ENCODE measurements at regions not wholly inside any gene's neighbourhood (a gene's known extent, or its start where the extent isn't known, plus 50 kb on each side); places are given as distances from the start of the nearest gene placed in this dataset.
"Not testable (repeated sequence)": the region's sequence is repeated elsewhere in the genome, so short reads cannot be mapped to it uniquely, and the experiment has no call there.

DNA sequence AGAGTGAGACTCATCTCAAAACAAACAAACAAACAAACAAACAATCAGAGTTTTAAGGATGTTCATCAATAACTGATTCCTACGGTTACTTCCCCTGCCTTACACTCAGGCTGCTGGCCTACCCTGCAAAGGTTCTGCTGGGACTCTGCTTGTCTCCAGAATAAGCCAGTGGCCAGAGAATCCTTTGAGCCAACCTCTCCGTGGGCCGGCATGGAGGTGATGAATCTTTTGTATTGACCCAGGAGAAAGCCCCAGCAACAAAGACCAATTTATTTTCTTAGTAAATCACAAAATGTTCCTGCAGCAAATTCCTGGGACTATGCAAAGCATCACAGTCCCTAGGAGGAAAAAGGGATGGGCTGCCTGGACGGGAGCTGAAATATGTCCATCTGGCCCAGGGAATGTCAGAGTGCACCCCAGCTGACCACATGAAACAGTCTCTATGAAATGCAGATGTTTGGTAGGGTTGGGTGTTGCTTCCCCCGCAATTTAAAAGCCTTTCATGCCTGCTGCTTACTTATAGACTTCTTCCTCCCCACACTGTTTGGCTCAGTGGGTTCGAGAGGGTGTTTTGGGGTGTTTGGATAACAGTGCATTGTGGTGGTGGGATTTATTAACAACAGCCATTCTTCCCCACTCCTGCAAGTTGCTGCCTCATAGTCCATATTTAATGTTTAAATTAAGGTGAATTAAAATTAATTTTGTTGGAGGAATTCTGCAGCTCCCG is 185.9 kb upstream of the IRF2BP2 start:
- DNase-seq (ENCODE audit: low read depth), result not testable (repeated sequence)

DNA sequence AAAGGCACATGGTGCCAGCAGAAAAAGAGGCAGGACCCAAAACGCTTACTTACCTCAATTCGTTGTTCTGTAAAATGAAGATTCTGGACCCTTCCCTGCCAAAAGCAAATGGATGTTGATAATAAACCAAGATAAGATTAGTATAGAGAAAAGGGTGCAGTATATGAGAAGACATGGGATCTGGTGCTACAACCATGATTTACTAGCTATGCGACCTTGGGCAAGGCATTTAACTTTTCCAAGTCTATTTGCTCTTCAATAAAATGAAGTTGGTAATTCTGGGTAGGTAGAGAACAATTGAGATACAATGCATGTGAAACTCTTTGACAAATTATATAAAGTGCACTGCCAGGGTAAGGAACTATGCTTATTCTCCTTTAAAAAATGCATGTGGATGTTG is 185.0 kb upstream of the IRF2BP2 start:
- not testable (repeated sequence) for DNase-seq (ENCODE audit: low read depth)

DNA sequence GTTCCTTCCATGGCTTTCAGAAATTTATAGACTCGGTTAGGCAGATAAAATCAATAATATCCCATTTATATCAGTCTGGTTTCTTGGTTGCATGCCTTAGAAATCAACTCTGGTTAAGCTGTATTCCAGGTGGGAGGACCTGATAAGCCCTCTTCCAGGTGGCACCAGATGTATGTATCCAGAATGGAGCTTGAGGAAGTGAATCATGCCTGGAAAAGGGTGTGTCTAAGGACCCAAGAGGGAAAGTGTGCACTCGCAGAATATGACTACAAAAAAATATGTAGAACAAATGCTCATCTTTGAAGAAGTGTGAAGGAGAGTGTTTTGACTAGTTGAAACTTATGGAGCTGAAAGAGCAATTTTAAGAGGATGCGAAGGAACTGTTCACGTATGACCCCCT is 184.5 kb upstream of the IRF2BP2 start:
- DNase-seq (ENCODE audit: low read depth), result not testable (repeated sequence)

DNA sequence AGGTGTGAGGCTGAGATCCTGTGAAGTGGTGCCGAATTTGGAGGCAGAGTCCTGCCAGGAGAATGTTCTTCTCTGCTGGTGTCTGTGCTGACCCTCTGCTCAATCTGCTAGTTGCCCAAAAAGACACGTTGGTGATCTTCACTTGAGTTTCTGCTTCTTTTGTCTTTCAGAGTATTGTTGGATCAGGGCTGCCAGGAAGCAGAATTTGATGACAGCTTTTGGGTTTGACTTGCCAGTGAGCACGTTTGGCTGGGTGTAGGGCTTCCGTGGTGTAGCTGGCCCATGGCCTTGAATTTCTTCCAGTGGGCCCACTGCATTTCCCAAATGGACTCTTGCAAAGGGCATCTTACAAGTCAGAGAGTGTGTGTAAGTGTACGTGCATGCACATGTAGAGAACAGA is 183.9 kb upstream of the IRF2BP2 start:
- DNase-seq (ENCODE audit: low read depth), result not testable (repeated sequence)

DNA sequence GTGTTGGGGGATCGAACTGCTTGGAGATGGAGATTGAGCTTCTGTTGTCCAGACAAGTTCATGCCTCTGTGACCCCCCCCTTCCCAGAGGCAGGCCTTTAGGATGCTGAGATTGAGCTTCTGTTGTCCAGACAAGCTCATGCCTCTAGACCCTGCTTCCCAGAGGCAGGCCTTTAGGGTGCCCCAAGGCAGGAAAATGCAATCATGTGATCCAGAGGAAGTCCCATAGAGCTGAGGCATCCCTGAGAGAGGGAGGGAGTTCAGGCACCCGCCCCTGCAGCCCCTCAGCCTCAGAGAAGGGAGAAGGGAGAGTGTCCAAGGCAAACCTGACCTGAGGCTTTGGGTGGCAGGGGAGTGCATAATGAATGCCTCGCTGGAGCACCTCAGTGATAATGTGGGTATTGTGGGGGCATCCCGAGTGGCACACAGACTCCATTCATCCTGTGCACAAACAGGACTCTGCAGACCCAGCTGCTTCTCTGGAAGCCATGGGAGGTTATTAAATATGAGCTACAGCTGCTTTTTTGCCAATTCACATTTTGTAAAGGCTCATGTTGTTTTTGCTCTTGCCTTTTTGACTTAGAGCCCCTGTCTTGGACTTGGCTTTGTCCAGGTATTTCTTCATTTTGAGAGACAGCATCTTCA is 182.4 kb upstream of the IRF2BP2 start:
- DNase-seq (ENCODE audit: low read depth), result not testable (repeated sequence)

DNA sequence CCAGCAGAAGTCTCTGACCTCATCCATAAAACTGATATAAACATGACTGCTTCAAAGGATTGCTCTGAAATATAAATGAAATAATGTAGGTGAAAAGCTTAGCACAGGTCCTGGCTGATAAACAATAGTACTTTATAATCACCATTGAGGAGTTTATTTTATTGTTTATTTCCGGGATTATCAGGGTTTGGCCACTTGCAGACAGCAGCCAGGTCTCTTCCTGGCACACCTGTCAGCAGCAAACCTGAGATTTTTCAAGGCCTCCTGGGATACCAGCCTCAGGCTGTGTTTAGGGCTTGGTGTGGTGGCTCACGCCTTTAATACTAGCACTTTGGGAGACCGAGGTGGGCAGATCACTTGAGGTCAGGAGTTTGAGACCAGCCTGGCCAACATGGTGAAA is 181.6 kb upstream of the IRF2BP2 start:
- DNase-seq (ENCODE audit: low read depth), result not testable (repeated sequence)

DNA sequence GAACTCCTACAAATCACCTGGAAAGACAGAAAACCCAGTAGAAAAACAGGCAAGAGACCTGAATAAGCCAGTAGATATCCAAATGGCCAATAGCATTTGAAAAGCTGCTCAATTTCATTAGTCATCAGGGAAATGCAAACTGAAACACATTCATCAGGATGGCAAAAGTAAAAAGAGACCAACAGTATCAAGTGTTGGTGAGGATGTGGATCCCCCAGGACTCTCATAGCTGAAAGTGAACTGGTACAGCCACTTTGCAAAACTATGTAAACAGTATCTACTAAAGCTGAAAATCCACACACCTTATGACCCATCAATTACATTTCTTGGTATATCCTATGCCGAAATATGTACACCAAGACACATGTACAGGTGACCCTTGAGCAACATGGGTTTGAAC is 180.4 kb upstream of the IRF2BP2 start:
- DNase-seq (ENCODE audit: low read depth), result not testable (repeated sequence)

DNA sequence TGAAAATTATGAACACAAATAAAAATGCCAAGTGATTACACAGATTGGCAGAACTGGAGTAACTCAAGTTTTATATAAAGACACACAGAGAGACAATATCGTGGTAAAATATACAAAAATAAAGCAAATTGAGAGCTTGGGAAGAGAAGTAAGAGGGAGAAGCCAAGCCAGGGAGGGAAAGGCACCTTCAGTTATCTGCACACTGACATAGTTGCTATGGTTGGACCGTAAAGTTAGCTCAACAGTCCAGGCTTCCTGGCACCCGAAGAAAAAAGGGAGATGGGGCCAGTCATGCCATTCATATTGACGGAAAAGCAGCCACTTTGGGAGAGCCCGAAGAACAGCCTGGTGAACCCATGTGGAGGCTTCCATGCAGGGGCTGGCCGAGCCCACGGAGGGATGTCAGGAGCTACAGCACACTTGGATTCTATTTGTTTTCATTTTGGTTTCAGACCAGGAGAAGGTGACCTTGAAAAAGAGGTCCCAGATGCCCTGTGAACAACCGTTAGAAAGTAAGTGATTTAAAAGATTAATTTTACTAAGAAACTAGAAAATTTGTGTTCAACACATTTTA is 177.1 kb upstream of the IRF2BP2 start:
- not testable (repeated sequence) for DNase-seq (ENCODE audit: low read depth)

DNA sequence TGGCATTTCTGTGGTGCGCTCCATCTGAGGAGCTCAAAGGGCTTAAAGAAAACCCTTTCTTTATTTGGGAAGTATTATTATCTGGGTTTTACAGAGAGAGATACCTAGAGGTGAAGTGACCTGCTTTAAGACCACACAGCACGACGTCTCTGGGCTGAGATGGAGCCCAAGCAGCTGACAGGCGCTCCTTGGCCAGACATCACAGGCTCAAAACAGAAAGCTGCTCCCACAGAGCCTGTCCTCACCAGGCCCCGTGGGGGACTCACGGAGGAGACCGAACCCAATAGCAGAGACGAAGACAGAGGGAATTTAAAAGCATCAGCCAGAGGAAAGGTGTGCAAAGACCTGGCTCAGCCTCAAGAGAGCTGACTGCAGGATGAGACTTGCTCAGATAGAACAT is 175.9 kb upstream of the IRF2BP2 start:
- not testable (repeated sequence) for DNase-seq (ENCODE audit: low read depth)

DNA sequence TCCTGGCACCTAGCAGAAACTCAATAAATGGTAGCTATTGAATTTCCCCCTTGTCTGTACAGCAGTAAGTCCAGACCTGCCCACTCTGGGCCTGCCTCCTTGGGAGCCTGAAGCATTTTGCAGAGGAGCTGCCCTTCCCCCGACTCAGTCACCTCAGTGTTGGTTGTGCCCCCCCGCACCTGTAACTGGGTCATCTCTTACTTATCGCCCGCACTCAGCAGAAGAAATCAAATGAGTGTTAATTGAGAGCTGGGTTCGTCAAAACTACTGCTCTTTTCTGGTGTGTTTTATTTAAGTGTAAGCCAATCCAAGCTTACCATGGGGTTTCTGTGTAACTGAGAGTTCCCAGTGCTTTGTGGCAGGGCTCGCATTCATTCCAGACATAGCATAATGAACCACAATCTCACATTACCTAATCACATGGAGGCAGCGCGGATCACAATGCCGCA is 175.5 kb upstream of the IRF2BP2 start:
- DNase-seq (ENCODE audit: low read depth), result not testable (repeated sequence)

DNA sequence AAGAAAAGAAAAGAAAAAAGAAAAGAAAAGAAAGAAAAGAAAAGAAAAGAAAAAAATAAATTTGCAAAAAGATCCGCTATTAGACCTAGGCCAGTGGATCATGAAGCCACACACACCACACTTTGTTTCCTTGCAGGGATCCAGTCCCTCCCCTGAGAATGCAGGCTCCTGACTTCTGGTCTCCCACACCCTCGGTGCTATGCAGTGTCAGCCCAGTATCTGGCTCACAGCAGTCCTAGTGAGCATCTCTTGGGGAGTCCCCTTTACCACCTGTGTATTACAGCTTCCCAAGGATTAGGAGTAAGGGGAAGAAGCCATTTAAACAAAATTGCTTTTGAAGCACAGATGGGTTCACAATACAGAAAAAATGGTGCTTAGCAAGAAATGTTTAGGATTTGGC is 174.1 kb upstream of the IRF2BP2 start:
- not testable (repeated sequence) for DNase-seq (ENCODE audit: low read depth)

DNA sequence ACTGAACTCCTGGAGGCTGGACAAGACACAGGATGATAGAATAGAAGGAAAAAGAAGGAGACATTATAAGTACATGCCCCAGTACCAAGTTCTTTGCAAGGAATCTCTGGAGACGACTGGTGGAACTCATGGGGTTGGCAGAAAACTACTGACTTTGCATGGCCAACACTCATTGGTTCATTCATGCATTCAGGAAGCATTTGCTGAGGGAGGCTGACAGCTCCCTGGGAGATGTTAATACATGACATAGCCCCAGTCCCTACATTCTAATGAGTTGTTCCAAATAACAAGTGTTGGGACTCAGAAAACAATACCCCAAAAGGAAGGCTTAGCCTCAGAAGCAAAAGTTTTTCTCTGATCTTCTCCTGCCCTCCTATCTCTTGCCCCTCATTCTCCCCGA is 172.8 kb upstream of the IRF2BP2 start:
- DNase-seq (ENCODE audit: low read depth), result no peak

DNA sequence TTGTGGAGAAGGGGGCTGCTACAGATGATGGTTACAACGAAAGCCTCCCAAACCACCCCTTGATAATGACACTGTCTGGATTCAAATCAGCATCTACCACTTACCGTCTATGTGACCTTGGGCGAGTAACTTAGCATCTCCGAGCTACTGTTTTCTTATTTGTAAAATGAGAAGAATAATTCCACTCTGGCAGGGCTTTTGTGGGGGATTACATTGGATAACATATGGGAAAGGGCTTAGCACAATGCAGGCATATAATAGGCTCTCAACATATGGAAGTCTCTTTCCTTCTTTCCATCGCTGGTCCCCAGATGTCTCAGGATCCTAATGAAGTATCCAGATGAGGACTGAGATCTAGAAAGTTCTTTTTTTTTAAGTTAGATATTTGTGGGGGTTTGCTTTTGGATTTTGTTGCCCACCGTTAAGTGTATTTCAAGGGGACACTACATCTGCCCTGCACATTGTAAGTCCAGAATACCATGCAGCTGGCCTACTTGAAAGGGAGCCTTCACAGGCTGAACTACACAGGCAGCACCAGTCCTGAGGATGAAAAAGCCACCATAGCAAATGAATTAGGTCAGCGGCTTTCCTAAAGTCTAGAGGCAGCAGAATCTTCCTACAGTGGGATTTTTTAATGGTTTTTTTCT is 172.2 kb upstream of the IRF2BP2 start:
- no peak for DNase-seq (ENCODE audit: low read depth)

DNA sequence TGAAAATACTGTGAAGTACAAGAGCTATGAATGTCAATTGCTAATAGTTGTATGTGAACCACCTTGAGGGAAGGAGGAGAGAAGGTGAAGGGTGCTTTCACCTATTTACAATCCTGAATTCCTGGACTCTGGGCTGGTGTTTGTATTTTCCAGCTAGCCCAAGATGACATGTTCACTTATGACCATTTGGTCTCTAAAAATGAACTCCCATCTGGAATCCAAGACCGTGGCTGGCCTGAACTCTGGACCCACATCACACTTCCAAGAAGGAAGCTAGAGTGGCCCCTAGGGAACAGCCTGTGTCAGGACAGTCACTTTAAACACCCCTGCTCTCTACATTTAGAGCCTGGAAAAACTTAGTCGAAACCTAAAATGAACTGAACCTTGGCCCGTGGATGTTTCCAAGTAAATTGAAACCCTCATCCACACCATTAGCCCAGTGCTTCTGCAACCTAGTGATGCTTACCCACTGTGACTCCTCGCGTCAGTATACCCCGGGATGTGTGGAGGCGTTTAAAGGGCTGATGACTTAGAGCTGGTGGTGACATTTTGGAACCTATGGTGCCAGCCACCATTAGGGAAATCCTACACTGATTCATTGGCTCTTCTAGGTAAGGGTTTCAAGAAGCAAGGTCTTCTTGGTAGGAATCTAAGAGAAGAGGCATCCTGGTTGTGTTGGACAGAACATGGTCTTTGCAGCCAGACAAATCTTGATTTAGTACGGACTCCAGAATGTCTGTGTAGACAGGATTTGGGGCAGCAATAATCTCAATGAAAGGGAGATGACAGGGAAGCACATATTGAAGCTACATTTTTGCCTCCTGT is 171.5 kb upstream of the IRF2BP2 start:
- no peak for DNase-seq (ENCODE audit: low read depth)

DNA sequence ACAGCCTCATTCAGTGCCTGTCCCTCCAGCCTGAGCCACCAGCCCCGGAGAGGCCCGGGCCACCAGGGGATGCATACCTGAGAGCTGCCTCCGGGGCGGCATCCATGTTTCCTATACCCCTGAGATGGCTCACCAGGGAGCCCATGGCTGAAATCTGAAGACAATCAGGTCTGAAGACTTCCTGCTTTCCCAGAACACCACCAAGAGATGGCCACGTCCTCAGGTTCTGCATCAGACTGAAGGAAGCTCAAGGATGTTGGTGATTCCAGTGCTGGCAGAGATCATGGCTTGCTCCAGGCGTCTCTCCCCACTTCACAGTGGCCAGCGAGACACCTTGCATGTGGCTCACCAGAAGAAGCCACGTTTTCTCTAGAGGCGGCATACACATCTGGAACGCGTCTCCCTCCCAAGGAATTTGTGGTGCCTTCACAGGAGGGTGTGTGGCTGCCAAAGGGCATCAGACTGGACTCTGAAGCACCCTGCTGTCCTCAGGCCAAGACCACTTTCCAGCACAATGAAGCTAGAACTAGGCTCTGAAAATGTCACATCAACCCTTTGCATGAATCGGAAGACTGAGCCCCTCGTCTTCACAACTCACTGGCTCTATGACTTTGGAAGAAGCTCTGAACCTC is 170.7 kb upstream of the IRF2BP2 start:
- DNase-seq (ENCODE audit: low read depth), result no peak

DNA sequence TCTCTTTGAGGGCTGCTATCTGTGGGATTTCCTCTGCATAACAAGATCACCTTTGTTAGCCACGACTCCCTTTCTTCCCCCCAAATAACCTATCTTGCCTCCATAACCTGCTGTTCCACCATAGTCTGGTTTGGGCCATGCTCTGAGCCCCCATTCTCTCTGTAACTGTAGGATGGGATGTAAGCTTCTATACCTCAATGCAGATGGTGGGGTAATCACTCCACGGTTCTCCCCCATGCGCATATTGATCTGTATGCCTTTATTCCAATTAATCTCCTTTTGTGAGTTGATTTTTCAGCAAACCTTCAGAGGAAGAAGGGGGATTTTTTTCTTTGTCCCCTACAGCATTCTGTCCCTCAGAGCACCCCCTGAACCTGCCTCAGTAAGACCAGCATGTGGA is 170.1 kb upstream of the IRF2BP2 start:
- no peak for DNase-seq (ENCODE audit: low read depth)

DNA sequence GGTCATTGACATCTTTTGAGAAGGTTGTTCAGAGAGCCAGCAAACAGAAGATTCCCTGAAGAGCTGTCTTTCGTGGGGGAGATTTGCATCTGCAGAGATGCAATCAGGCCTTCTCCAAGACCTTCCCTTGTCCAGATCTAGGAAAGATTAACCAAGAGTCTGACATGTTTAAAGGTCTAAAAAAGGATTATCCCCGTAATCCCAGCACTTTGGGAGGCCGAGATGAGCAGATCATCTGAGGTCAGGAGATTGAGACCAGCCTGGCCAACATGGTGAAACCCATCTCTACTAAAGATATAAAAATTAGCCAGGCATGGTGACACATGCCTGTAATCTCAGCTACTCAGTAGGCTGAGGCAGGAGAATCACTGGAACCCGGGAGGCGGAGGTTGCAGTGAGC is 169.6 kb upstream of the IRF2BP2 start:
- DNase-seq (ENCODE audit: low read depth), result not testable (repeated sequence)

DNA sequence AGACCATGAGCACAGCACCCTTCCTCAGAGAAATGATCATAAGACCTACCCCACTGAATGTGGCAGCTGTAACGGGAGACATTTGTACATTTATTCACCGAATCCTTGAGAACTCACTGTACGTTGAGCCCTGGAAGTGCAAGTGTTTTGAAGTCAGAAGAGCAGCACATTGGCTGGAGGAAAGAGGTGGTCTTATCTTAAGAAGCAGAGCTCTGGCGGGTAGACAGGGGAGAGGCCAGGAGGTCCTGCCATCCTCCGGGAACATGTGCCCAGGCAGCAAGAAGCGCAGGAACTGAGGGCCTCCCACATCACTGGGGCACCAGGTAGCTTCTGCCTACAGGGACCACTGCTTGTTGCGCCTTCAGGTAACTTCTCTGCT is 169.2 kb upstream of the IRF2BP2 start:
- DNase-seq (ENCODE audit: low read depth), result no peak

DNA sequence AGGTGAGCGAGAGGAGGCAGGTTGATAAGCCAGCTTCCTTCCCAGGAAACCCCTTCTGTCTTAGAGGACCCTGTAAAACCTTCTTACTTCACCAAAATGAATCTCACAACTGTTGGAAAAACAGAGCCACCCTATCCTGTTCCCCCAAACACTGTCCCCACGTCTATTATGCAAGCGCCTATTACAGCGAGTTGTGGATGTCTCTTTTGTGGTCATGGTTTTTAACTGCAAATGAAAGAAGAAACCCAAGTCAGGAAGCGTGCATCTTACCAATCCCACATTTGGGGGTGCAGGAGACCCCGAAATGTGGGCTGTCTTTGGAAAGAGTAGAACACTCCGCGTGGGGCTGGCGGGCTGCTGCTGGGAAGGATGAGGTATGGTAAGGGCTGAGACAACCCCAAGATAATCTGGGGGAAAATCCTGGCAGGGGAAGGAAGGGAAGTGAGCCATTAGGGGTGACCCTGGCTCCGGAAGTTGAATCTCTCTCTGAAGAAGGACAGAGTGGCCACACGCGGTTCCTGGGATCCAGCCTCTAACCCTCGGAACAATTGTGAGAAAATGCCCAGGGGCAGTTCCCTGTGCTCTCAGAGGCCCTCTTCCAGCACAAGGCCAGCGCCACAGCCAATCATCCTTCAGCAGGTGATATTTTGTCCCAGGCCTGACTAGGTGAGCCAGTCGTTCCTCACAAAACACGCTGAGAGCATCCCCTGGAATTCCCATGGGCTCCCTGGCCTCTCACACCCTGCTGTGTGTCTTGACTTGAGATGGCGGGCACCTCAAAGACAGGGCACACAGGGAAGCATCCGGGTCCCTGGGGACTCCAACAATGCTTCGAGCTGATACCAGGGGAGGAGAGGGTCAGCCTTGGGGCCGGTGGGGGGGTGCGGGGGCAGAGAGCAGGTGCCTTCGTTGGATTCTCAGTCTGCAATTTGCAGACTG is 168.5 kb upstream of the IRF2BP2 start:
- no peak for DNase-seq (ENCODE audit: low read depth)

DNA sequence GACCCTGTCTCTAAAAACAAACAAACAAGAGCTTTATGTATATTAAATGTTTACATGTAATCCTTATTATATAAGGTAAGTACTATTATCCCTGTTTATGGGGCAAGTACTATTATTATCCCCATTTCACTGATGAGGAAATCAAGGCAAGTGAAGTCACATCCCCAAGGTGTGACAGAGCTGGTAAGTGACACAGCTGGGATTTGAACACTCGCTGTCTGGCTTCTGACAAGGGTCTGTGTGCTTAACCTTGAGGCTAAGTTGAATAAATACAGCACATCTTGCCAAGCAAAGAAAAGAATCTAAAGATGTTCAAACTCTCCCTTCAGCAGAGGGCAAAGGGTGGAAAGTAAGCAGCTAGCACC is 167.9 kb upstream of the IRF2BP2 start:
- no peak for DNase-seq (ENCODE audit: low read depth)
